H9 (cell line): ENCODE measurements at regions not wholly inside any gene's neighbourhood (a gene's known extent, or its start where the extent isn't known, plus 50 kb on each side); places are given as distances from the start of the nearest gene placed in this dataset.

ENCODE experiments used
- DNase-seq: peaks from one replicate; pipeline ENCODE4 v3.0.0-alpha.2; 2017
- H2AFZ ChIP-seq: one replicate; pipeline ENCODE4 v1.6.1; 2013; ENCODE audit warnings: mild to moderate bottlenecking, low read length, control low read depth, moderate library complexity
- H2AK5ac ChIP-seq: 2 replicates; pipeline ENCODE4 v1.6.1; 2013; ENCODE audit warnings: low read length, control low read depth, mixed read lengths; ENCODE audit not compliant: insufficient read length
- H2BK120ac ChIP-seq: one replicate; pipeline ENCODE4 v1.6.1; 2013; ENCODE audit warnings: low read depth, mild to moderate bottlenecking, low read length, control low read depth, inconsistent platforms; ENCODE audit not compliant: poor library complexity, severe bottlenecking
- H2BK12ac ChIP-seq: 2 replicates; pipeline ENCODE4 v1.6.1; 2013; ENCODE audit warnings: low read length, control low read depth, mixed read lengths, low read depth; ENCODE audit not compliant: insufficient read length
- H2BK15ac ChIP-seq: 2 replicates; pipeline ENCODE4 v1.6.1; 2013; ENCODE audit warnings: low read depth, low read length, control low read depth
- H2BK20ac ChIP-seq: one replicate; pipeline ENCODE4 v1.6.1; 2013; ENCODE audit warnings: low read depth, mild to moderate bottlenecking, low read length, control low read depth, inconsistent platforms; ENCODE audit not compliant: poor library complexity, severe bottlenecking
- H2BK5ac ChIP-seq: 2 replicates; pipeline ENCODE4 v1.6.1; 2013; ENCODE audit warnings: low read length, control low read depth, mixed read lengths; ENCODE audit not compliant: insufficient read length
- H3K14ac ChIP-seq: 2 replicates; pipeline ENCODE4 v1.6.1; 2013; ENCODE audit warnings: low read length, control low read depth; ENCODE audit not compliant: insufficient read depth
- H3K18ac ChIP-seq: 2 replicates; pipeline ENCODE4 v1.6.1; 2013; ENCODE audit warnings: low read depth, mild to moderate bottlenecking, mixed read lengths, low read length, control low read depth; ENCODE audit not compliant: insufficient read length
- H3K23ac ChIP-seq: 2 replicates; pipeline ENCODE4 v1.6.1; 2013; ENCODE audit warnings: low read length, control low read depth, mixed read lengths, low read depth; ENCODE audit not compliant: insufficient read length
- H3K23me2 ChIP-seq: 2 replicates; pipeline ENCODE4 v1.6.1; 2013; ENCODE audit warnings: low read depth, mild to moderate bottlenecking, mixed read lengths, low read length, control low read depth; ENCODE audit not compliant: insufficient read length, poor library complexity, severe bottlenecking
- H3K27ac ChIP-seq: 2 replicates; pipeline ENCODE4 v1.5.1; 2013; ENCODE audit warnings: low read length, control low read depth, mixed read lengths, low read depth; ENCODE audit not compliant: insufficient read length
- H3K27me3 ChIP-seq: 2 replicates; pipeline ENCODE4 v1.6.1; 2013; ENCODE audit warnings: low read length, control low read depth, inconsistent platforms; ENCODE audit not compliant: insufficient read depth
- H3K4ac ChIP-seq: 2 replicates; pipeline ENCODE4 v1.6.1; 2013; ENCODE audit warnings: low read depth, mild to moderate bottlenecking, control low read depth, inconsistent platforms, low read length, moderate library complexity
- H3K4me1 ChIP-seq: 2 replicates; pipeline ENCODE4 v1.6.1; 2013; ENCODE audit warnings: low read length, control low read depth, inconsistent platforms; ENCODE audit not compliant: insufficient read depth
- H3K4me2 ChIP-seq: 2 replicates; pipeline ENCODE4 v1.6.1; 2013; ENCODE audit warnings: low read length, control low read depth, mixed read lengths; ENCODE audit not compliant: insufficient read length, insufficient read depth
- H3K56ac ChIP-seq: 2 replicates; pipeline ENCODE4 v1.6.1; 2013; ENCODE audit warnings: low read depth, mild to moderate bottlenecking, mixed read lengths, low read length, control low read depth; ENCODE audit not compliant: insufficient read length
- H3K79me1 ChIP-seq: 2 replicates; pipeline ENCODE4 v1.6.1; 2013; ENCODE audit warnings: low read depth, mild to moderate bottlenecking, moderate library complexity, low read length, control low read depth, inconsistent platforms; ENCODE audit not compliant: insufficient read depth, poor library complexity, severe bottlenecking
- H3K79me2 ChIP-seq: 2 replicates; pipeline ENCODE4 v1.6.1; 2013; ENCODE audit warnings: low read length, control low read depth, inconsistent platforms; ENCODE audit not compliant: insufficient read depth
- H3K9ac ChIP-seq: 2 replicates; pipeline ENCODE4 v1.6.1; 2013; ENCODE audit warnings: low read length, control low read depth, mixed read lengths; ENCODE audit not compliant: insufficient read length; ENCODE audit errors: extremely low read depth
- H3K9me3 ChIP-seq: one replicate; pipeline ENCODE4 v1.6.1; 2013; ENCODE audit warnings: low read depth, low read length, inconsistent platforms; ENCODE audit not compliant: control insufficient read depth
- H3T11ph ChIP-seq: one replicate; pipeline ENCODE4 v1.6.1; 2013; ENCODE audit warnings: mild to moderate bottlenecking, low read length, control low read depth, inconsistent platforms
- H4K20me1 ChIP-seq: one replicate; pipeline ENCODE4 v1.6.1; 2013; ENCODE audit not compliant: control insufficient read depth, insufficient read length, insufficient read depth
- H4K5ac ChIP-seq: 2 replicates; pipeline ENCODE4 v1.6.1; 2013; ENCODE audit warnings: low read depth, mild to moderate bottlenecking, mixed read lengths, low read length, control low read depth; ENCODE audit not compliant: insufficient read length
- H4K8ac ChIP-seq: replicated peaks from 2 replicates; pipeline ENCODE4 v1.6.1; 2013; ENCODE audit warnings: low read length, control low read depth, mixed read lengths, low read depth; ENCODE audit not compliant: insufficient read length
- H4K91ac ChIP-seq: 2 replicates; pipeline ENCODE4 v1.6.1; 2013; ENCODE audit warnings: low read depth, mild to moderate bottlenecking, moderate library complexity, mixed read lengths, low read length, control low read depth; ENCODE audit not compliant: insufficient read length
- H3K27ac Mint-ChIP-seq, 3 experiments: 2 replicates in 2 of 3; 3 replicates in 1 of 3; pipeline ENCODE4 v1.8.0; 2020 to 2021; ENCODE audit warnings: mixed read lengths in 3 of 3, mild to moderate bottlenecking in 1 of 3, moderate library complexity in 1 of 3
- H3K27me3 Mint-ChIP-seq: 2 replicates; pipeline ENCODE4 v1.8.0; 2021; ENCODE audit warnings: low read depth, mild to moderate bottlenecking, moderate library complexity, mixed read lengths
- H3K36me3 Mint-ChIP-seq, 3 experiments: 2 replicates in 2 of 3; 3 replicates in 1 of 3; pipeline ENCODE4 v1.8.0; 2020 to 2021; ENCODE audit warnings: low read depth in 3 of 3, mixed read lengths in 3 of 3; ENCODE audit not compliant: insufficient read depth in 1 of 3
- H3K4me1 Mint-ChIP-seq, 2 experiments: 2 replicates each; pipeline ENCODE4 v1.8.0; 2020; ENCODE audit warnings: mixed read lengths in 2 of 2
- H3K4me3 Mint-ChIP-seq, 2 experiments: 2 replicates in 1 of 2; 3 replicates in 1 of 2; pipeline ENCODE4 v1.8.0; 2020 to 2021; ENCODE audit warnings: mild to moderate bottlenecking in 2 of 2, mixed read lengths in 2 of 2, moderate library complexity in 1 of 2
- H3K9me3 Mint-ChIP-seq, 2 experiments: 2 replicates in 1 of 2; 3 replicates in 1 of 2; pipeline ENCODE4 v1.8.0; 2020; ENCODE audit warnings: mild to moderate bottlenecking in 2 of 2, mixed read lengths in 2 of 2, moderate library complexity in 1 of 2
- WGBS: extraction: QIAGEN DNeasy Blood & Tissue Kit; methylation state at CpG from one replicate; pipeline ENCODE4 v1.1.7; 2013; ENCODE audit warnings: missing lambda C conversion rate, low lambda C conversion rate, mixed read lengths; ENCODE audit not compliant: insufficient read length; ENCODE audit errors: extremely low coverage; 5-methylcytosine and 5-hydroxymethylcytosine counted together
- TF ChIP-seq, protein P1 (sequence below): fragments of 200-600 bp; sonication (generic); conservative IDR thresholded peaks from 3 replicates; pipeline ENCODE4 v1.8.0; 2021; ENCODE audit warnings: antibody characterized with exemption, mild to moderate bottlenecking

DNA sequence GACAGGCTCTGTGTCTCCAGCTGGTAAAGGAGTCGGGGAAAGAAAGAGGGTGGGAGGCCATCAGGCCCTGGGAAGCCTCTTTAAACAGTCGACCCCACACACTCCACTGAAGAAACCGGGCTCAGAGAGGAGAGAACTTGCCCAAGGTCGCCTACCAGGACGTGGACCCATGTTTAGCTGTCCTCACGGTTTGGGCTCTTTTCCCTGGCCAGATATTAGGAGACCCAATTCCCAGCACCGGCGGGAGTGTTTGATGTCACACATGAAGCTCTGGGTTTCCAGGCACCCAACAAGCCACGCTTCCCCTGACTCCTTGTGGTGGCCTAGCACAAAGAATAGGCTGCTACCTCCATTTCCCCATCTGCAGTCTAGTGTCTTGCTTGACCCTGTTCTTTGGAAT lies 52.2 kb upstream of the GRIP2 start:
- Histone ChIP-seq H2AFZ (no peak overlapping the region), H2BK15ac (no peak overlapping the region), H3K27me3 (no peaks in the 10 kb centered on the region), H3K79me1 (no peaks in the 10 kb centered on the region), H2BK120ac (no peak overlapping the region), H2AK5ac (no peak overlapping the region), H4K5ac (no peak overlapping the region), H3K18ac (no peak overlapping the region), H3K4me2 (no peak overlapping the region), H3K79me2 (0 out of 2 replicates have a peak, but pooled peaks cover 2% of the 10 kb centered on the region), H3K4ac (no peak overlapping the region), H2BK12ac (no peak overlapping the region), H3K23me2 (no peaks in the 10 kb centered on the region), H2BK20ac (no peak overlapping the region), H3K56ac (no peak overlapping the region), H3T11ph (no peak overlapping the region), H4K20me1 (no peaks in the 10 kb centered on the region), H3K27ac (no peak overlapping the region), H3K23ac (no peak overlapping the region), H3K9me3 (no peaks in the 10 kb centered on the region), H3K9ac (no peak overlapping the region), H4K91ac (no peak overlapping the region), H2BK5ac (no peak overlapping the region), H3K4me1 (no peaks in the 10 kb centered on the region), H3K14ac (no peak overlapping the region), H4K8ac (no peak overlapping the region)
- H3K36me3 Mint-ChIP-seq = no peaks in the 10 kb centered on the region
- no peak overlapping the region for H3K4me3 Mint-ChIP-seq
- no peak for DNase-seq
- H3K9me3 Mint-ChIP-seq = no peaks in the 10 kb centered on the region
- TF ChIP-seq, protein P1, sequence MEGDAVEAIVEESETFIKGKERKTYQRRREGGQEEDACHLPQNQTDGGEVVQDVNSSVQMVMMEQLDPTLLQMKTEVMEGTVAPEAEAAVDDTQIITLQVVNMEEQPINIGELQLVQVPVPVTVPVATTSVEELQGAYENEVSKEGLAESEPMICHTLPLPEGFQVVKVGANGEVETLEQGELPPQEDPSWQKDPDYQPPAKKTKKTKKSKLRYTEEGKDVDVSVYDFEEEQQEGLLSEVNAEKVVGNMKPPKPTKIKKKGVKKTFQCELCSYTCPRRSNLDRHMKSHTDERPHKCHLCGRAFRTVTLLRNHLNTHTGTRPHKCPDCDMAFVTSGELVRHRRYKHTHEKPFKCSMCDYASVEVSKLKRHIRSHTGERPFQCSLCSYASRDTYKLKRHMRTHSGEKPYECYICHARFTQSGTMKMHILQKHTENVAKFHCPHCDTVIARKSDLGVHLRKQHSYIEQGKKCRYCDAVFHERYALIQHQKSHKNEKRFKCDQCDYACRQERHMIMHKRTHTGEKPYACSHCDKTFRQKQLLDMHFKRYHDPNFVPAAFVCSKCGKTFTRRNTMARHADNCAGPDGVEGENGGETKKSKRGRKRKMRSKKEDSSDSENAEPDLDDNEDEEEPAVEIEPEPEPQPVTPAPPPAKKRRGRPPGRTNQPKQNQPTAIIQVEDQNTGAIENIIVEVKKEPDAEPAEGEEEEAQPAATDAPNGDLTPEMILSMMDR = no peak
- H3K27ac Mint-ChIP-seq = no peak overlapping the region
- WGBS = no CpG with 5 or more reads among the region's 9 CpGs
- peaks cover 10 to 14% of the 10 kb centered on the region in 2 experiments for H3K4me1 Mint-ChIP-seq
- peaks cover 10% of the 10 kb centered on the region for H3K27me3 Mint-ChIP-seq
